IMR-90 (cell line): ENCODE measurements at regions not wholly inside any gene's neighbourhood (a gene's known extent, or its start where the extent isn't known, plus 50 kb on each side); places are given as distances from the start of the nearest gene placed in this dataset.

ENCODE experiments used
- ATAC-seq: fragments of 200-7000 bp; cut with Tn5 transposase; 2 replicates; pipeline ENCODE4 v1.9.1; 2020; ENCODE audit warnings: low read depth, mild to moderate bottlenecking, moderate library complexity
- BruUV-seq: library from RNA; stranded (reverse); fragments of 400-500 nt; replicated peaks from 2 replicates; lab custom pipeline; 2021; lab: Mats Ljungman, UMichigan
- CTCF ChIA-PET: fragments of 300-600 bp; formaldehyde crosslinking; extraction: SDS; loops from one replicate; lab custom pipeline; 2021; ENCODE audit warnings: antibody characterized with exemption; lab: Yijun Ruan, JAX
- POLR2A ChIA-PET: fragments of 300-600 bp; sonication (Branson Sonifier 250); formaldehyde crosslinking; loops from one replicate; lab custom pipeline; 2022; ENCODE audit warnings: antibody characterized with exemption; ENCODE audit not compliant: unreplicated experiment; lab: Charles Lee
- DNase-seq: peaks from one replicate; pipeline ENCODE4 v3.0.0; 2013
- H2AFZ ChIP-seq: replicated peaks from 2 replicates; pipeline ENCODE3; 2013; ENCODE audit warnings: low read length, mild to moderate bottlenecking; ENCODE audit not compliant: poor library complexity
- H2AK5ac ChIP-seq: 2 replicates; pipeline ENCODE4 v1.6.1; 2013; ENCODE audit warnings: low read depth, low read length, inconsistent platforms
- H2AK9ac ChIP-seq: replicated peaks from 2 replicates; pipeline ENCODE3; 2013; ENCODE audit warnings: mild to moderate bottlenecking, low read depth, low read length, moderate library complexity; ENCODE audit not compliant: poor library complexity
- H2BK120ac ChIP-seq: 2 replicates; pipeline ENCODE4 v1.6.1; 2013; ENCODE audit warnings: low read depth, low read length, inconsistent platforms
- H2BK15ac ChIP-seq: 3 replicates; pipeline ENCODE4 v1.6.1; 2013; ENCODE audit warnings: low read depth, low read length, inconsistent platforms
- H2BK20ac ChIP-seq: 2 replicates; pipeline ENCODE4 v1.6.1; 2013; ENCODE audit warnings: low read depth, mild to moderate bottlenecking, inconsistent platforms, low read length, moderate library complexity
- H2BK5ac ChIP-seq: 2 replicates; pipeline ENCODE4 v1.6.1; 2013; ENCODE audit warnings: mild to moderate bottlenecking, low read depth, low read length, inconsistent platforms; ENCODE audit not compliant: poor library complexity, severe bottlenecking
- H3K14ac ChIP-seq: replicated peaks from 2 replicates; pipeline ENCODE4 v1.6.1; 2013; ENCODE audit warnings: low read depth, low read length, inconsistent platforms
- H3K18ac ChIP-seq: 2 replicates; pipeline ENCODE4 v1.6.1; 2013; ENCODE audit warnings: low read depth, low read length, control low read depth
- H3K23ac ChIP-seq: 2 replicates; pipeline ENCODE4 v1.6.1; 2013; ENCODE audit warnings: low read depth, low read length, inconsistent platforms
- H3K27ac ChIP-seq: 2 replicates; pipeline ENCODE4 v1.5.1; 2013; ENCODE audit warnings: mild to moderate bottlenecking, control low read depth, low read length; ENCODE audit not compliant: insufficient read depth
- H3K27me3 ChIP-seq: 2 replicates; pipeline ENCODE4 v1.6.1; 2013; ENCODE audit warnings: low read length; ENCODE audit not compliant: control insufficient read depth, insufficient read depth
- H3K36me3 ChIP-seq: 2 replicates; pipeline ENCODE4 v1.6.1; 2013; ENCODE audit warnings: low read length, mixed read lengths; ENCODE audit not compliant: control insufficient read depth, insufficient read depth
- H3K4ac ChIP-seq: 2 replicates; pipeline ENCODE4 v1.6.1; 2013; ENCODE audit warnings: low read depth, low read length, inconsistent platforms
- H3K4me1 ChIP-seq: 2 replicates; pipeline ENCODE4 v1.6.1; 2013; ENCODE audit warnings: low read length, mixed read lengths; ENCODE audit not compliant: control insufficient read depth, insufficient read depth
- H3K4me2 ChIP-seq: 2 replicates; pipeline ENCODE4 v1.6.1; 2013; ENCODE audit warnings: low read depth, mild to moderate bottlenecking, control low read depth, low read length, moderate library complexity
- H3K4me3 ChIP-seq: 2 replicates; pipeline ENCODE4 v1.5.1; 2013; ENCODE audit warnings: low read depth, mild to moderate bottlenecking, control low read depth, low read length, moderate library complexity; ENCODE audit not compliant: insufficient read depth
- H3K56ac ChIP-seq: 2 replicates; pipeline ENCODE4 v1.6.1; 2013; ENCODE audit warnings: low read length, inconsistent platforms; ENCODE audit not compliant: insufficient read depth; ENCODE audit errors: extremely low read depth
- H3K79me1 ChIP-seq, 2 experiments: 2 replicates each; pipeline ENCODE4 v1.6.1; 2013; ENCODE audit warnings: low read length in 2 of 2, inconsistent platforms in 1 of 2, low read depth in 1 of 2
- H3K9ac ChIP-seq: 2 replicates; pipeline ENCODE4 v1.6.1; 2013; ENCODE audit warnings: low read depth, low read length, control low read depth
- H3K9me1 ChIP-seq: 2 replicates; pipeline ENCODE4 v1.6.1; 2013; ENCODE audit warnings: low read length, inconsistent platforms; ENCODE audit not compliant: insufficient read depth
- H3K9me3 ChIP-seq: 2 replicates; pipeline ENCODE4 v1.6.1; 2013; ENCODE audit warnings: low read length; ENCODE audit not compliant: control insufficient read depth, insufficient read depth
- H4K20me1 ChIP-seq: 2 replicates; pipeline ENCODE4 v1.6.1; 2013; ENCODE audit warnings: low read length, inconsistent platforms; ENCODE audit not compliant: insufficient read depth
- H4K5ac ChIP-seq: 2 replicates; pipeline ENCODE4 v1.6.1; 2013; ENCODE audit warnings: mild to moderate bottlenecking, low read depth, low read length, control low read depth
- H4K8ac ChIP-seq, 2 experiments: 2 replicates each; pipeline ENCODE4 v1.6.1; 2013; ENCODE audit warnings: low read depth in 2 of 2, low read length in 2 of 2, control low read depth in 1 of 2, inconsistent platforms in 1 of 2
- H4K91ac ChIP-seq: 2 replicates; pipeline ENCODE4 v1.6.1; 2013; ENCODE audit warnings: low read depth, low read length, inconsistent platforms; ENCODE audit not compliant: insufficient read depth
- CEBPB ChIP-seq: IDR thresholded peaks from 2 replicates; pipeline ENCODE4 v1.6.1; 2012; ENCODE audit warnings: low read depth, low read length, improper control_type of control experiment
- CHD1 ChIP-seq: IDR thresholded peaks from 2 replicates; pipeline ENCODE4 v1.6.1; 2012; ENCODE audit warnings: low read depth, low read length, improper control_type of control experiment
- CTCF ChIP-seq: conservative IDR thresholded peaks from 2 replicates; pipeline ENCODE4 v1.5.1; 2012; ENCODE audit warnings: mild to moderate bottlenecking, low read depth, low read length, improper control_type of control experiment
- ELK1 ChIP-seq: fragments of 150-350 bp; IDR thresholded peaks from 2 replicates; pipeline ENCODE4 v1.6.1; 2016; ENCODE audit warnings: low read depth, mild to moderate bottlenecking, low read length, moderate library complexity, borderline replicate concordance
- FOS ChIP-seq: fragments of 150-350 bp; IDR thresholded peaks from 2 replicates; pipeline ENCODE4 v1.6.1; 2016; ENCODE audit warnings: low read depth, low read length
- MAFK ChIP-seq: IDR thresholded peaks from 2 replicates; pipeline ENCODE4 v1.6.1; 2012; ENCODE audit warnings: low read depth, low read length, improper control_type of control experiment
- MAZ ChIP-seq: IDR thresholded peaks from 2 replicates; pipeline ENCODE4 v1.6.1; 2012; ENCODE audit warnings: low read depth, mild to moderate bottlenecking, low read length, improper control_type of control experiment, moderate library complexity, borderline replicate concordance
- POLR2A ChIP-seq: IDR thresholded peaks from 2 replicates; pipeline ENCODE4 v1.6.1; 2012; ENCODE audit warnings: mild to moderate bottlenecking, low read depth, low read length
- RAD21 ChIP-seq: IDR thresholded peaks from 2 replicates; pipeline ENCODE4 v1.6.1; 2012; ENCODE audit warnings: low read length, improper control_type of control experiment
- SMC3 ChIP-seq: fragments of 150-350 bp; IDR thresholded peaks from 2 replicates; pipeline ENCODE4 v1.6.1; 2016; ENCODE audit warnings: low read depth, mild to moderate bottlenecking, antibody characterized with exemption, low read length, moderate library complexity
- dilution Hi-C: fragments of 300-500 bp; cut with HindIII; formaldehyde crosslinking; loops from one replicate; pipeline ENCODE4 v1.14.3; 2018; ENCODE audit warnings: low sequenced_read_pairs; ENCODE audit not compliant: unreplicated experiment
- in situ Hi-C: fragments of 300-500 bp; cut with MboI; formaldehyde crosslinking; loops from 3 replicates; pipeline ENCODE4 v1.14.3; 2019; ENCODE audit warnings: low sequenced_read_pairs, inconsistent platforms, mixed read lengths
- intact Hi-C: fragments of 100-400 bp; cut with micrococcal nuclease; formaldehyde crosslinking; loops from 2 replicates; pipeline ENCODE4 v1.10.0; 2022

GRCh38 chr13:54852831-54853230 is 1824.2 kb downstream of the OLFM4 start:
- no TSS peak for BruUV-seq
- intact Hi-C loops, result no loop called here
- no peak overlapping the region for H3K4me3 ChIP-seq

More at GRCh38 chr13:54852831-54853230, 1824.2 kb downstream of the OLFM4 start:
- no peaks in the 10 kb centered on the region for H3K79me1 ChIP-seq
- no peak overlapping the region for H2BK20ac ChIP-seq
- in situ Hi-C loops (no loop called here), dilution Hi-C loops (no loop called here)
- no peak overlapping the region for H2BK5ac ChIP-seq
- no peak for TF ChIP-seq ELK1
- TF ChIP-seq CEBPB, result no peak
- no peak for TF ChIP-seq CHD1
- no peak for TF ChIP-seq MAZ
- TF ChIP-seq MAFK, result no peak
- no peak for TF ChIP-seq CTCF
- TF ChIP-seq RAD21, result no peak
- TF ChIP-seq POLR2A, result no peak
- TF ChIP-seq FOS, result no peak
- no peak for TF ChIP-seq SMC3
- CTCF ChIA-PET, result no interaction called here
- H3K27ac ChIP-seq, result no peak overlapping the region
- DNase-seq (no peak), ATAC-seq (no peak)
- H4K91ac ChIP-seq, result no peak overlapping the region
- no peak overlapping the region for H3K4me2 ChIP-seq
- no peak overlapping the region for H3K56ac ChIP-seq
- H3K9me1 ChIP-seq, result no peaks in the 10 kb centered on the region
- H4K5ac ChIP-seq, result no peak overlapping the region
- H2BK120ac ChIP-seq, result no peak overlapping the region
- H2AK5ac ChIP-seq, result no peak overlapping the region
- H3K9ac ChIP-seq, result no peak overlapping the region
- H3K18ac ChIP-seq, result no peak overlapping the region
- no peaks in the 10 kb centered on the region for H4K20me1 ChIP-seq
- H3K9me3 ChIP-seq, result peaks cover 5% of the 10 kb centered on the region
- H3K27me3 ChIP-seq, result no peaks in the 10 kb centered on the region
- H4K8ac ChIP-seq, result no peak overlapping the region
- H2BK15ac ChIP-seq, result no peak overlapping the region
- H3K23ac ChIP-seq, result no peak overlapping the region
- no peaks in the 10 kb centered on the region for H3K4me1 ChIP-seq
- no peak overlapping the region for H2AFZ ChIP-seq
- no peaks in the 10 kb centered on the region for H3K36me3 ChIP-seq
- POLR2A ChIA-PET, result no interaction called here
- H2AK9ac ChIP-seq, result no peak overlapping the region
- H3K4ac ChIP-seq, result no peak overlapping the region
- no peak overlapping the region for H3K14ac ChIP-seq
